SH-SY5Y (cell line): ENCODE measurements at regions not wholly inside any gene's neighbourhood (a gene's known extent, or its start where the extent isn't known, plus 50 kb on each side); places are given as distances from the start of the nearest gene placed in this dataset.

ENCODE experiments used
- GATA2 ChIP-seq: IDR thresholded peaks from 2 replicates; pipeline ENCODE4 v1.6.1; 2011; ENCODE audit warnings: mild to moderate bottlenecking, low read depth, low read length
- GATA3 ChIP-seq: IDR thresholded peaks from 2 replicates; pipeline ENCODE4 v1.6.1; 2011; ENCODE audit warnings: low read depth, mild to moderate bottlenecking, low read length, moderate library complexity

DNA sequence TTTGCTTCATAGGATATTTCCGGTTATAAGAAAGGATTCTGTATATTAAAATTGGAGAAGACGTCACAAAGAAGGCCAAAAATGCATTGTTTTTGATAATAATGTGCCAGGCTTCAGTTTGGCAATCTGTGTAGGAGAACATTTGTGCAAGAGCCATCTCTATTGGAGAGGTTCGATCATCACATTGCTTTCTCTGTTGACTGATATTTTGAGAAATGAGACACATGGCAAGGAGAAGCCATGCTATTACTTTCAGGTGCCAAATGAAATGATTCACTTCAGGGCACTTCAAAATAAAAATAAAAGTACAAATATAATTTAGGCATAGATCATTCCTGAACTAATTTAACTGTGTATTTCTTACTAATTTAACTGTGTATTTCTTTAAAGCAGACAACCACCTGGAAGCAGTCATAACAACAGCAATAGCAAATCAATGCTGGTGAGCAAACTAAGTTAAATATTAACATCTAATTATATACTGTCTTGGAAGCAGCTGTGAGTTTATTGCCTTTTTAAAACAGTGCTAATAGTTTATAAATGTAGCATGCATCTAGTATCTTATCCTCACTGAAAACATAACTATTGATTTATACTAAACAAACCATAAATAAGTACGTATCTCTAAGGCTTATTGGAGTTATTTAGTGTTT, 50.2 kb upstream of the CHST9 start:
- TF ChIP-seq GATA2 (no peak), GATA3 (no peak)
